GM23248 (cell line): ENCODE measurements at regions not wholly inside any gene's neighbourhood (a gene's known extent, or its start where the extent isn't known, plus 50 kb on each side); places are given as distances from the start of the nearest gene placed in this dataset.

Source experiments
- EZH2 ChIP-seq: fragments of 200-600 bp; sonication (generic); IDR thresholded peaks from 2 replicates; pipeline ENCODE4 v1.6.1; 2018; ENCODE audit warnings: antibody characterized with exemption, mild to moderate bottlenecking; ENCODE audit not compliant: insufficient read depth, poor library complexity, severe bottlenecking
- EZH2phosphoT487 ChIP-seq: fragments of 200-600 bp; sonication (generic); IDR thresholded peaks from 2 replicates; pipeline ENCODE4 v1.6.1; 2018; ENCODE audit warnings: antibody characterized with exemption, moderate library complexity, mild to moderate bottlenecking, low read depth; ENCODE audit not compliant: insufficient read depth

DNA sequence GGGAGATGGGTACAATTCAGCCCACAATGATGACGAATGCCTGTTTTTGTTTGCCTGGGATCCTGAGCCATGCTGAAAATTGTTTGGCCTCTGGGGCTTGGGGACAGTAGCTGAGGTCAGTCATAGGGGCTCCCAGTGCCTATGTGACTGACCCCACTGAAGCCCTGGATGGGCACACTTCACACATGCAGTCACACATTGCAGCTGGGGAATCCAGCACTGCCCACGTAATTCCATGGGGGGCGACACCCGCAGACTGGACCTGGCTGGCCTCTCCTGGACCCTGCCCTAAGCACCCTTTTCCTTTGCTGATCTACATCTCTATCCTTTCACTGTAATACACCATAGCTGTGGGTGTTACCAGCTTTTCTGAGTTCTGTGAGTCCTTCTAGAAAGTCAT, 295.2 kb upstream of the HS6ST1 start:
- TF ChIP-seq EZH2phosphoT487 (no peak), EZH2 (no peak)
